Muscle layer of duodenum (tissue), 2 donors: ENCODE measurements at regions not wholly inside any gene's neighbourhood (a gene's known extent, or its start where the extent isn't known, plus 50 kb on each side); places are given as distances from the start of the nearest gene placed in this dataset.
"Not testable (repeated sequence)": the region's sequence is repeated elsewhere in the genome, so short reads cannot be mapped to it uniquely, and the experiment has no call there.

ENCODE experiments used
- H3K27ac ChIP-seq: one replicate; pipeline ENCODE4 v1.7.0; 2013; ENCODE audit warnings: mild to moderate bottlenecking, low read length
- H3K27me3 ChIP-seq: one replicate; pipeline ENCODE4 v1.7.0; 2013; ENCODE audit warnings: low read depth, mild to moderate bottlenecking, control low read depth, low read length
- H3K36me3 ChIP-seq, 2 donors: one replicate each; pipeline ENCODE4 v1.7.0; 2013; ENCODE audit warnings: low read length in 2 of 2, control low read depth in 1 of 2, mild to moderate bottlenecking in 1 of 2; ENCODE audit not compliant: insufficient read depth in 2 of 2, control insufficient read depth in 1 of 2
- H3K4me1 ChIP-seq, 2 donors: one replicate each; pipeline ENCODE4 v1.7.0; 2013; ENCODE audit warnings: low read length in 2 of 2, mild to moderate bottlenecking in 2 of 2, control low read depth in 1 of 2, moderate library complexity in 1 of 2; ENCODE audit not compliant: insufficient read depth in 2 of 2, control insufficient read depth in 1 of 2
- H3K4me3 ChIP-seq, 2 donors: one replicate each; pipeline ENCODE4 v1.7.0; 2013; ENCODE audit warnings: low read length in 2 of 2, low read depth in 1 of 2, mild to moderate bottlenecking in 1 of 2
- H3K9me3 ChIP-seq, 2 donors: one replicate each; pipeline ENCODE4 v1.7.0; 2013; ENCODE audit warnings: low read length in 2 of 2, control low read depth in 1 of 2, mild to moderate bottlenecking in 1 of 2; ENCODE audit not compliant: control insufficient read depth in 1 of 2
- donor health status: healthy.

DNA sequence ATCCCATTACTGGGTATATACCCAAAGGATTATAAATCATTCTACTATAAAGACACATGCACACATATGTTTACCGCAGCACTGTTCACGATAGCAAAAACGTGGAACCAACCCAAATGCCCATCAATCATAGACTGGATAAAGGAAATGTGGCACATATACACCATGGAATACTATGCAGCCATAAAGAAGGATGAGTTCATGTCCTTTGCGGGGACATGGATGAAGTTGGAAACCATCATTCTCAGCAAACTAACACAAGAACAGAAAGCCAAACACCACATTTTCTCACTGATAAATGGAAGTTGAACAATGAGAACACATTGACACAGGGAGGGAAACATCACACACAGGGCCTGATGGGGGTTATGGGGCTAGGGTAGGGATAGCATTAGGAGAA lies 1090.5 kb upstream of the EDIL3 start:
- not testable (repeated sequence) for H3K27me3 ChIP-seq, H3K27ac ChIP-seq, H3K4me3 ChIP-seq, H3K36me3 ChIP-seq, H3K4me1 ChIP-seq, H3K9me3 ChIP-seq

- H3K27me3 ChIP-seq, result no peaks in the 10 kb centered on the region
- no peaks in the 10 kb centered on the region for H3K9me3 ChIP-seq
- H3K4me3 ChIP-seq, result no peak overlapping the region
- H3K27ac ChIP-seq, result no peak overlapping the region
- H3K36me3 ChIP-seq, result no peaks in the 10 kb centered on the region
- no peaks in the 10 kb centered on the region for H3K4me1 ChIP-seq
Observed at GRCh38 chr5:85476617-85477016, 1091.9 kb upstream of the EDIL3 start.

- Histone ChIP-seq H3K9me3 (no peaks in the 10 kb centered on the region), H3K4me3 (no peak overlapping the region), H3K27ac (no peak overlapping the region), H3K4me1 (no peaks in the 10 kb centered on the region), H3K27me3 (no peaks in the 10 kb centered on the region), H3K36me3 (no peaks in the 10 kb centered on the region)
Observed at GRCh38 chr5:85479849-85480248, 1095.2 kb upstream of the EDIL3 start.

DNA sequence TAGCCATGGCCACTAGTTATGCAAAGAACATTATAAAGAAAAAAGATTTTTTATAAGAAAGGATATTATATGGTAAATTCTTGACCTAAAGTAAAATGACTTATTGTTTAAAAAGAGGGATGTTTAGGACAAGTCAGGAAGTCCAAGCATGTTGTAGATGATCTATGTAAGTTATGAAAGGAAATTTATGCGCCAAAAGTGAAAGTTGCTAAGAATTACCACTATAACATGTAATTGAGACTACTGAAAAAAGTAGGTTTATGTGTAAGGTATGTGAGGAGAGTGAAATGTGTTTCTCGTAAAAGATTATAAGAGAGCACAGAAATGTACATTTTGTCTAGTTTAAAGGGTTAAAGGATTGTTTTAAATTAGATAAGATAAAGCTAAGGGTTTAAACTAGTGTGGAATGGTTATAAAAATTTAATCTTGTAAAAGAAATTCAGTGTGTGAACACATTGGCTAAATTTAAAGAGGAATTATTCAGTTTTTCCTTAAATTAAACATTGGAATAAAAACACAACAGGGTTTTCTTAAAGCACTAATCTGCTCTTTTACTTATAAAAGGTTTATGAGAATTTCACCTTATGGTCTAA lies 1100.4 kb upstream of the EDIL3 start:
- no peak overlapping the region for H3K27ac ChIP-seq
- H3K36me3 ChIP-seq, result no peaks in the 10 kb centered on the region
- no peak overlapping the region for H3K4me3 ChIP-seq
- no peaks in the 10 kb centered on the region for H3K4me1 ChIP-seq
- no peaks in the 10 kb centered on the region for H3K9me3 ChIP-seq
- H3K27me3 ChIP-seq, result no peaks in the 10 kb centered on the region

DNA sequence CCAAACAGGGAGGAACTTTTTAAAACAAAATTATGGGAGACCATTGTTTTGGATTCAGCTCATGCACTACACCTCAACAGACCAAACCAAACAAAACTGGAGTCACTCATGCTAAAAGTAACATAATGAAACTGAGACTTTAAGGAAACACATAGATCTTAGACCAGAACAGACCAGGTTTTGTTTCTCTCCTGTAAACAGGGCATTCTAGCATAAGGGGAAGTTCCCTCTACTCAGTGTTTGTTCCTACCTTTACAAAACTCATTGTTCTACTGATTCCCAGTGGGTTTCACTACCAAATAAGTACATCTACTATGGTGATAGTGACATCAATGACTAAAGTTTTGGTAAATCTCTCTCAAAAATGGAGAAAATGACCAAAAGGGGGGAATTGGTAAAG lies 1103.6 kb upstream of the EDIL3 start:
- Histone ChIP-seq H3K9me3 (peaks cover 0 to 6% of the 10 kb centered on the region in 2 donors), H3K36me3 (no peaks in the 10 kb centered on the region), H3K27ac (no peak overlapping the region), H3K4me3 (no peak overlapping the region), H3K27me3 (no peaks in the 10 kb centered on the region), H3K4me1 (no peaks in the 10 kb centered on the region)

GRCh38 chr5:85500869-85501268 lies 1116.2 kb upstream of the EDIL3 start:
- no peak overlapping the region for H3K27ac ChIP-seq
- no peak overlapping the region for H3K4me3 ChIP-seq
- H3K9me3 ChIP-seq, result no peaks in the 10 kb centered on the region
- no peaks in the 10 kb centered on the region for H3K27me3 ChIP-seq
- H3K36me3 ChIP-seq, result no peaks in the 10 kb centered on the region
- no peaks in the 10 kb centered on the region for H3K4me1 ChIP-seq

DNA sequence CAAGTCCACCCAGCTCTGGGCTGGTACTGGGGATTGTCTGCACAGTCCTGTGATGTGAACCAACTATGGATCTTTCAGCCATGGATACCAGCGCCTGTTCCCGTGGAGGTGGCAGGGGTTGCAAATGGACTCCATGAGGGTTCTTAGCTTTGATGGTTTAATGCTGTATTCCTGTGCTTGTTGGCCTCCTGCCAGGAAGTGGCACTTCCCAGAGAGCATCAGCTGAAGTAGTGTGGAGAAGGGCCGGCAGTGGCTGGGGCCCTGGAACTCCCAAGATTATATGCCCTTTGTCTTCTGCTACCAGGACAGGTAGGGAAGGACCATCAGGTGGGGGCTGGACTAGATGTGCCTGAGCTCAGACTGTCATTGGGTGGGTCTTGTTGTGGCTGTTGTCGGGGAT lies 1104.8 kb upstream of the COX7C start:
- H3K27ac ChIP-seq, result no peak overlapping the region
- H3K36me3 ChIP-seq, result no peaks in the 10 kb centered on the region
- H3K27me3 ChIP-seq, result no peaks in the 10 kb centered on the region
- no peak overlapping the region for H3K4me3 ChIP-seq
- H3K9me3 ChIP-seq, result peaks cover 0 to 5% of the 10 kb centered on the region in 2 donors
- no peaks in the 10 kb centered on the region for H3K4me1 ChIP-seq

DNA sequence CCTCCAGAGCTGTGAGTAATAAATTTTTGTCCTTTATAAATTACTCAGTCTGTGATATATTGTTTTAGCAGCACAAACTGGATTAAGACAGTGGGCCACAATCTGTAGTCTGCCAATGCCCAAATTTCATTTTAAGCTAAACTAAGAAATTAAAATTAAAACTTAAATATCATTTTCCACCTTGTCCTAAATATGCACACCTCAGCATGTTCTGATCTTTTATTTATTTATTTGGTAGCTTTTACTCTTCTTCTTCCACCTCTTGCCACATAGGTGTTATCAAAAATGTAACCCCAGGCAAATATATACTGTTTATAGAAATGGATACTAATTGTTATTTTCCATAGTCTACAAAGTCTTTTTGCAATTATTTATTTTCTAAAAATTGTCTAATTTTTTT lies 1102.2 kb upstream of the COX7C start:
- no peak overlapping the region for H3K27ac ChIP-seq
- H3K4me1 ChIP-seq, result no peaks in the 10 kb centered on the region

DNA sequence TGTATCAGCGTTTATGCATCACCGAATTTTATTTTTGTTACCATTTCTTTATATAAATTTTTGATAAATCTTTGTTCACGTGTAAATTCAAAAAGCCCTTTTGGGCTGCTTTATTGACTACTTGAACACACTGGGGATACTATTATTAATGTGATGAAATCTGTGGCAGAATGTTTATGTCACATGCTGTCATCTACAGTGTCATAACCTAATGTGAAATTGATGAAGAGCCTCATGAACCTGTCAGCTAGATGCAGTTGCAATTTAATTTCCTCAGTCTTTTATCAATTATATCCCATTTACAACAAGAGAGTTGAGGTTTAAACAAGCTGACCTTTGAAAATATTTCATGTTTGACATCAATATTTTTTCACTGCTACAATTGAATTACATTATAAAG lies 1100.4 kb upstream of the COX7C start:
- Histone ChIP-seq H3K4me1 (no peaks in the 10 kb centered on the region), H3K27ac (no peak overlapping the region), H3K36me3 (no peaks in the 10 kb centered on the region), H3K27me3 (no peaks in the 10 kb centered on the region), H3K9me3 (no peaks in the 10 kb centered on the region), H3K4me3 (no peak overlapping the region)

More for the DNA sequence above, 1102.2 kb upstream of the COX7C start:
- no peaks in the 10 kb centered on the region for H3K27me3 ChIP-seq
- no peak overlapping the region for H3K4me3 ChIP-seq
- H3K9me3 ChIP-seq, result peaks cover 0 to 3% of the 10 kb centered on the region in 2 donors
- no peaks in the 10 kb centered on the region for H3K36me3 ChIP-seq

DNA sequence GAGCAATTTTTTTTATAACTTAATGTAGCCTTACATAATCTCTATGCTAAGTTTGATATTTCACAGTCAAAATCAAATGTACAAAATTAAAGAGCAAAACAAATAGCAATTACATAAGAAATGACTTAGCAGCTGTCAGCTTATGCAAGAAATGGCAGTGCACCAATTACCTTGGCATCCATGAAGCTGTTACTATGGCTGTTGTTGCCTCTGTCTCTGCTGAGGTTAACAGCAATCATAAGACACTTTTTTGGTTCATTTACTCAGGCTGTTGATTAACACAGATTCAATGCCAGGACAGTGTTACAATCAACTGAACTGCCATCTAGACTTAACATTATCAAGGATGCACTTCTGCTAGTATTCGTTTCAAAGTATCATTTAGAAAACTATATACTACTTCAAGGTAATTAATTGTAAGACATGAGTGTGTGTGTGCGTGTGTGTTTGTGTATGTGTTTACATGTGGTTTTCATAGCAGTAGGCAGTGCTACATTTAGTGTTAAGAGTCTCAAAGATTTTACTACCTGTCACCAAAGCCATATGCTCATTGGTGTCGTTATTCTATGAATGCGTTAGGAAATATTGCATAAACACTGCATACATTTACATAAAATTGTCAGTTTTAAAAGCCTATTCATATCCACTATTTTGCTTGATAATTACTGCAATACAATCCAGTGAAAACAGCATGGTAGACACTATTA lies 1084.2 kb upstream of the COX7C start:
- no peak overlapping the region for H3K4me3 ChIP-seq
- H3K27me3 ChIP-seq, result no peaks in the 10 kb centered on the region
- H3K4me1 ChIP-seq, result no peaks in the 10 kb centered on the region
- H3K27ac ChIP-seq, result no peak overlapping the region
- H3K36me3 ChIP-seq, result no peaks in the 10 kb centered on the region
- H3K9me3 ChIP-seq, result no peaks in the 10 kb centered on the region

- H3K9me3 ChIP-seq, result no peaks in the 10 kb centered on the region
- no peak overlapping the region for H3K4me3 ChIP-seq
- no peaks in the 10 kb centered on the region for H3K36me3 ChIP-seq
- H3K27ac ChIP-seq, result no peak overlapping the region
- H3K27me3 ChIP-seq, result no peaks in the 10 kb centered on the region
- no peaks in the 10 kb centered on the region for H3K4me1 ChIP-seq
Observed at GRCh38 chr5:85538362-85538761, 1079.4 kb upstream of the COX7C start.

- Histone ChIP-seq H3K9me3 (no peaks in the 10 kb centered on the region), H3K4me3 (no peak overlapping the region), H3K36me3 (no peaks in the 10 kb centered on the region), H3K4me1 (no peaks in the 10 kb centered on the region), H3K27me3 (no peaks in the 10 kb centered on the region), H3K27ac (no peak overlapping the region)
Observed at GRCh38 chr5:85545129-85545528, 1072.6 kb upstream of the COX7C start.
